ENCODE measurements at regions not wholly inside any gene's neighbourhood (a gene's known extent, or its start where the extent isn't known, plus 50 kb on each side); places are given as distances from the start of the nearest gene placed in this dataset.

DNA sequence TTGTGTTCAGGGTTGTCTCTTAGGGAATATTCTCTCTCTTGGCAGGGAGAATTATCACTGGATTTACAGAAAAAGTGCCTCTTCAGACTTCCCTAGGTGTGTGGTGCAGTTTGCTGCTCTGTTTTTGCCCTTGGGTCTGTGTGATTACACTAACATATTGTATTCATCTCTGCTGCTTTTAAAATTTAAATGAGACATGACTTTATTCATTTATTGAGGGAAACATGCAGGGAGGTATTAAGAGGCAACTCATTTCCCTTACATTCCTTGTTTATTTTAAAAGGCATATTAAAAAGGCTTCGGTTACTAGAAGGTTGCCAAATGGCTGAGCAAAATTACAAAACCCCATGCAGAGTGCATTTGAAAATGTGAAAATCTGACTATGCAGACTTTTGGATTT is 135.1 kb upstream of the GEMIN8 start:
- TF ChIP-seq EP300 (IDR thresholded peaks at IDR 0.05; ENCODE audit: borderline replicate concordance in 1 of 2, low read depth in 1 of 2, low read length in 1 of 2), result no peak
- no peak for TF ChIP-seq CTCF (IDR thresholded peaks at IDR 0.05)
- no peak for TF ChIP-seq FOXJ3 (CRISPR knock-in tag; IDR thresholded peaks at IDR 0.05)
- TF ChIP-seq SIN3A (IDR thresholded peaks at IDR 0.05; ENCODE audit: borderline replicate concordance, low read depth, low read length), result no peak
- no peak for TF ChIP-seq CHD2 (IDR thresholded peaks at IDR 0.05; ENCODE audit: low read length, partially characterized antibody)
- TF ChIP-seq MEF2A (IDR thresholded peaks at IDR 0.05; ENCODE audit: borderline replicate concordance, low read depth), result no peak
- no peak for TF ChIP-seq FOXM1 (IDR thresholded peaks at IDR 0.05; ENCODE audit: low read depth)
- TF ChIP-seq YY1 (IDR thresholded peaks at IDR 0.05; ENCODE audit: low read depth), result no peak
- no peak for TF ChIP-seq USF2 (IDR thresholded peaks at IDR 0.05; ENCODE audit: borderline replicate concordance, low read depth, low read length)
- TF ChIP-seq TAF1 (IDR thresholded peaks at IDR 0.05; ENCODE audit: borderline replicate concordance, low read depth, low read length), result no peak
- no peak for TF ChIP-seq MXI1 (IDR thresholded peaks at IDR 0.05; ENCODE audit: low read depth, low read length)
- no peak for TF ChIP-seq RFX5 (IDR thresholded peaks at IDR 0.05; ENCODE audit: low read length)
- no peak for TF ChIP-seq EZH2phosphoT487 (IDR thresholded peaks at IDR 0.05; ENCODE audit: borderline replicate concordance, low read depth)

Measured in SK-N-SH (cell line).